H1 (cell line): ENCODE measurements at regions not wholly inside any gene's neighbourhood (a gene's known extent, or its start where the extent isn't known, plus 50 kb on each side); places are given as distances from the start of the nearest gene placed in this dataset.

ENCODE experiments used
- BACH1 ChIP-seq: IDR thresholded peaks from 2 replicates; pipeline ENCODE4 v1.6.1; 2012; ENCODE audit warnings: low read length, improper control_type of control experiment
- EZH2 ChIP-seq: fragments of 200-600 bp; sonication (generic); IDR thresholded peaks from 2 replicates; pipeline ENCODE4 v1.7.1; 2012; ENCODE audit warnings: low read depth, mild to moderate bottlenecking, moderate library complexity, low read length, inconsistent platforms; ENCODE audit not compliant: severe bottlenecking
- RNF2 ChIP-seq: fragments of 200-900, 300-1000 bp; sonication (generic); IDR thresholded peaks from 2 replicates; pipeline ENCODE4 v1.7.1; 2016; ENCODE audit warnings: borderline replicate concordance, low read depth, mild to moderate bottlenecking, antibody characterized with exemption, low read length; ENCODE audit not compliant: poor library complexity, severe bottlenecking; ENCODE audit errors: missing control alignments
- TEAD4 ChIP-seq: IDR thresholded peaks from 2 replicates; pipeline ENCODE4 v1.6.1; 2012; ENCODE audit warnings: low read depth, low read length, inconsistent platforms, mixed read lengths

DNA sequence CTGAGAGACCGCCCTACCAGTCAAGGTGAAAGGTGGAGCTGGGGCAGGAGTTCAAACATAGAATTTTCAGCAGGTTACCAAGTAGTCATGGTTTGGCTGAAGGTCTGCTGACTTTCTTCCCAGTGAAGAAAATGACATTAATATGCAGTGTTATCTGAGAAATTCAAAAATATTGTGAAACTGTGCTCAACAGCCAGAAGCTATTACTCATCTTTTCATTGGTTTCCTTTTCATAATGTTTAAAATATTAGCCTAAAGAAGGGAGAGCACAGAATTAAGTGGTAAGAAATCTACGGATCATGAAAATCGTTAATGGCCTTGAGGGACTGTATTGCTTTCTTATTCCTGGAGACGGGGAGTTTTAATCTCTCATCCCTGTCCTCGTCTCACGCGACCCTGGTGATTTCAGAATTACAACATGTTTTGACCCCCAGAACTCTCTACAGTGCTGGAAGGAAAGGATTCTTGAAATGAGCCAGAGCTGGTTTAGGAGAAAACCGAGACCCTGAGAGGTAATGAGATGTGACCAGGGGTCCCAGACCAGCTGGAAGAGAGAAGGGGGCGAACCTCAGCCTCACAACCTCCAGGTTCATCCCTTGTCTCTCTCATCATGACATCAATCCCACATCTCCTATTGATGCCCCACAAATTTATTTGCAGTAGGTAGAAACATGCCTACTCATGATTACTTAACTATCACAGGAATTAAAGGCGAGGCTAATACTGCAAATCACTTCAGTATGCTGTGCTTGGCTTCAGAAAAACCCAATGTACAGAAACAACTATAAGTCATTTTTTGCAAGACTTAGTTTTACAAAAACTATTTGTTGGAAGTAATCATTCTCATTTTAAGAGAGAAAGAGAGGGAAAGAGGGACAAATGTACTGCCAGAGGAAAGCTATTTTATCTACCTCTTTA lies 209.5 kb downstream of the FNDC1 start (continued):
- no peak for TF ChIP-seq RNF2
- TF ChIP-seq TEAD4: no peak
- TF ChIP-seq BACH1: no peak
- TF ChIP-seq EZH2: no peak
